Lower lobe of right lung (tissue), 2 donors: ENCODE measurements at regions not wholly inside any gene's neighbourhood (a gene's known extent, or its start where the extent isn't known, plus 50 kb on each side); places are given as distances from the start of the nearest gene placed in this dataset.

Experiments
- ATAC-seq, 2 donors: fragments of 200-7000 bp; cut with Tn5 transposase; one replicate each; pipeline ENCODE4 v1.9.1; 2020 to 2022; ENCODE audit warnings: mild to moderate bottlenecking in 2 of 2, moderate library complexity in 2 of 2
- DNase-seq: peaks from one replicate; pipeline ENCODE4 v3.0.0-alpha.2; 2020
- H3K27ac ChIP-seq: fragments of 200-600 bp; one replicate; pipeline ENCODE4 v1.8.0; 2022
- H3K27me3 ChIP-seq: fragments of 200-600 bp; one replicate; pipeline ENCODE4 v1.8.0; 2022; ENCODE audit warnings: low read depth
- H3K36me3 ChIP-seq: fragments of 200-600 bp; one replicate; pipeline ENCODE4 v1.8.0; 2022; ENCODE audit warnings: mild to moderate bottlenecking
- H3K4me1 ChIP-seq: fragments of 200-600 bp; one replicate; pipeline ENCODE4 v1.8.0; 2022
- H3K4me3 ChIP-seq: fragments of 200-600 bp; one replicate; pipeline ENCODE4 v1.8.0; 2022; ENCODE audit warnings: mild to moderate bottlenecking
- H3K9me3 ChIP-seq: fragments of 200-600 bp; one replicate; pipeline ENCODE4 v1.8.0; 2022
- CTCF ChIP-seq: fragments of 200-600 bp; IDR thresholded peaks from one replicate; pipeline ENCODE4 v1.8.0; 2022; ENCODE audit warnings: antibody characterized with exemption, mild to moderate bottlenecking
- intact Hi-C: fragments of 100-400 bp; cut with DNase I; formaldehyde crosslinking; loops from one replicate; pipeline ENCODE4 v1.11.0; 2022
- donor health status: DM: no; HTN: yes; CAD: no; lungs with severe emphysema.

GRCh38 chr4:173802662-173803022, 272.6 kb upstream of the HAND2 start:
- no peak for ATAC-seq
- no peak overlapping the region for H3K27ac ChIP-seq
- intact Hi-C loops = no loop called here

GRCh38 chr4:173801876-173802661, 272.0 kb upstream of the HAND2 start:
- no peak for ATAC-seq
- Histone ChIP-seq H3K9me3 (no peaks in the 10 kb centered on the region), H3K36me3 (no peaks in the 10 kb centered on the region), H3K27me3 (no peaks in the 10 kb centered on the region), H3K4me1 (no peaks in the 10 kb centered on the region), H3K4me3 (no peak overlapping the region), H3K27ac (no peak overlapping the region)
- TF ChIP-seq CTCF = no peak
- DNase-seq = no peak
- intact Hi-C loops = no loop called here

More at GRCh38 chr4:173802662-173803022, 272.6 kb upstream of the HAND2 start:
- no peak overlapping the region for H3K4me3 ChIP-seq
- H3K27me3 ChIP-seq = no peaks in the 10 kb centered on the region
- TF ChIP-seq CTCF = no peak
- H3K36me3 ChIP-seq = no peaks in the 10 kb centered on the region
- no peaks in the 10 kb centered on the region for H3K4me1 ChIP-seq
- no peaks in the 10 kb centered on the region for H3K9me3 ChIP-seq
- DNase-seq = no peak

- Histone ChIP-seq H3K27ac (no peak overlapping the region), H3K27me3 (no peaks in the 10 kb centered on the region), H3K36me3 (no peaks in the 10 kb centered on the region), H3K4me3 (no peak overlapping the region), H3K9me3 (no peaks in the 10 kb centered on the region), H3K4me1 (no peaks in the 10 kb centered on the region)
- TF ChIP-seq CTCF = no peak
- intact Hi-C loops = no loop called here
- ATAC-seq (no peak), DNase-seq (no peak)
Measured at GRCh38 chr4:173801361-173801760, 271.3 kb upstream of the HAND2 start.

GRCh38 chr4:173797296-173797695, 267.3 kb upstream of the HAND2 start:
- DNase-seq (no peak), ATAC-seq (no peak)
- TF ChIP-seq CTCF = no peak
- no peaks in the 10 kb centered on the region for H3K27me3 ChIP-seq
- intact Hi-C loops = no loop called here
- no peaks in the 10 kb centered on the region for H3K36me3 ChIP-seq
- H3K27ac ChIP-seq = no peak overlapping the region
- H3K4me1 ChIP-seq = no peaks in the 10 kb centered on the region
- H3K4me3 ChIP-seq = no peak overlapping the region
- H3K9me3 ChIP-seq = no peaks in the 10 kb centered on the region

- no peak overlapping the region for H3K27ac ChIP-seq
- intact Hi-C loops = no loop called here
- H3K4me3 ChIP-seq = no peak overlapping the region
- H3K4me1 ChIP-seq = no peaks in the 10 kb centered on the region
- no peaks in the 10 kb centered on the region for H3K27me3 ChIP-seq
- H3K9me3 ChIP-seq = no peaks in the 10 kb centered on the region
- DNase-seq = no peak
- TF ChIP-seq CTCF = no peak
- H3K36me3 ChIP-seq = no peaks in the 10 kb centered on the region
- ATAC-seq = no peak
Measured at GRCh38 chr4:173794662-173795061, 264.6 kb upstream of the HAND2 start.
